Heart left ventricle (tissue), 16 donors: ENCODE measurements at regions not wholly inside any gene's neighbourhood (a gene's known extent, or its start where the extent isn't known, plus 50 kb on each side); places are given as distances from the start of the nearest gene placed in this dataset.

Source experiments
- ATAC-seq, 4 donors: fragments of 200-7000 bp; cut with Tn5 transposase; one replicate each; pipeline ENCODE4 v1.9.1; 2020 to 2022; ENCODE audit warnings: moderate library complexity in 4 of 4, mild to moderate bottlenecking in 3 of 4, moderate number of reproducible peaks in 1 of 4
- DNase-seq, 5 donors: peaks; one replicate each; pipeline ENCODE4 v3.0.0-alpha.2; 2020
- H3K27ac ChIP-seq, 12 donors: fragments of 200-600 bp; sonication (generic) in 4 of 12; one replicate each; pipeline versions ENCODE4 v1.5.0 to v1.8.0; 2016 to 2022; ENCODE audit warnings: mild to moderate bottlenecking in 2 of 12
- H3K27me3 ChIP-seq, 9 donors: fragments of 200-600 bp; sonication (generic) in 2 of 9; one replicate each; pipeline versions ENCODE4 v1.5.1 to v1.8.0; 2016 to 2022; ENCODE audit warnings: mild to moderate bottlenecking in 3 of 9
- H3K36me3 ChIP-seq, 9 donors: fragments of 200-600 bp; sonication (generic) in 2 of 9; one replicate each; pipeline versions ENCODE4 v1.5.0 to v1.8.0; 2018 to 2022; ENCODE audit warnings: mild to moderate bottlenecking in 2 of 9
- H3K4me1 ChIP-seq, 12 donors: fragments of 200-600 bp; sonication (generic) in 4 of 12; one replicate each; pipeline versions ENCODE4 v1.5.0 to v1.8.0; 2016 to 2022; ENCODE audit warnings: mild to moderate bottlenecking in 3 of 12
- H3K4me3 ChIP-seq, 12 donors: fragments of 200-600 bp; sonication (generic) in 4 of 12; one replicate each; pipeline versions ENCODE4 v1.5.0 to v1.8.0; 2017 to 2022; ENCODE audit warnings: mild to moderate bottlenecking in 9 of 12, moderate library complexity in 4 of 12
- H3K9me3 ChIP-seq, 12 donors: fragments of 200-600 bp; sonication (generic) in 4 of 12; one replicate each; pipeline versions ENCODE4 v1.5.0 to v1.8.0; 2016 to 2022; ENCODE audit warnings: mild to moderate bottlenecking in 1 of 12
- CTCF ChIP-seq, 12 donors: fragments of 200-600 bp; sonication (generic) in 4 of 12; IDR thresholded peaks; one replicate each; pipeline versions ENCODE4 v1.5.0 to v1.8.0; 2018 to 2022; ENCODE audit warnings: antibody characterized with exemption in 12 of 12, mild to moderate bottlenecking in 5 of 12
- POLR2A ChIP-seq, 2 donors: fragments of 450-650 bp; IDR thresholded peaks; one replicate each; pipeline ENCODE4 v1.6.1; 2017; ENCODE audit warnings: antibody characterized with exemption in 2 of 2, mild to moderate bottlenecking in 2 of 2, moderate library complexity in 2 of 2
- WGBS, 4 donors: extraction: QIAGEN DNeasy Blood & Tissue Kit in 2 of 4; methylation state at CpG; one replicate each; pipeline versions ENCODE4 v1.1.5 to v1.1.7; 2013 to 2018; 5-methylcytosine and 5-hydroxymethylcytosine counted together
- intact Hi-C, 10 donors: fragments of 100-400 bp; cut with DNase I; formaldehyde crosslinking; loops; one replicate each; pipeline versions ENCODE4 v1.11.1 to v1.14.2; 2022
- donor health status: ischemic (EF 13 %, LVEDD 7.1; RV severe dilation, severe dysfunction).
- donor health status: healthy with polysubstance abuse.
- donor health status: DM: no; HTN: yes; CAD: no.
- donor health status: DM: no; HTN: no; CAD: no.
- donor health status: ischemic (EF 25% LVEDD 6.9; RV normal size, moderate dysfunction).
- donor health status: ischemic (EF 25% LVEDD 5.7; RV mildly dilated, moderate dysfunction).
- donor health status: healthy.
- donor health status: DM: yes; HTN: yes; CAD: no.
- donor health status: ischemic (EF 35%, LVEDD 5.7; RV mildly dilated, moderate dysfunction).
- donor health status: nonischemic (EF 11% LVEDD 7.7; RV severe dilation, severe dysfunction).
- donor health status: DM: yes; HTN: yes; CAD: no.
- donor health status: PGD.
- donor health status: ischemic (EF 29% LVEDD 5.4; RV normal size, mild dysfunction).
- donor health status: nonischemic (EF 23%, LVEDD 6.1; RV moderate dilation, normal function).

- 95 to 96% (median 96%) methylated on average over 1 of the region's 1 CpG for WGBS, 4 donors
- Histone ChIP-seq H3K27ac (no peak overlapping the region), H3K4me3 (no peak overlapping the region), H3K9me3 (no peaks in the 10 kb centered on the region), H3K36me3 (no peaks in the 10 kb centered on the region), H3K27me3 (peaks cover 0 to 4% (median 0%) of the 10 kb centered on the region in 9 donors), H3K4me1 (no peaks in the 10 kb centered on the region)
- intact Hi-C loops: no loop called here
- DNase-seq (no peak), ATAC-seq (no peak)
- no peak for TF ChIP-seq CTCF (IDR thresholded peaks at IDR 0.05)
- no peak for TF ChIP-seq POLR2A (IDR thresholded peaks at IDR 0.05)
These were observed 102.6 kb upstream of the RBBP8 start for GRCh38 chr18:22830511-22830910.

DNA sequence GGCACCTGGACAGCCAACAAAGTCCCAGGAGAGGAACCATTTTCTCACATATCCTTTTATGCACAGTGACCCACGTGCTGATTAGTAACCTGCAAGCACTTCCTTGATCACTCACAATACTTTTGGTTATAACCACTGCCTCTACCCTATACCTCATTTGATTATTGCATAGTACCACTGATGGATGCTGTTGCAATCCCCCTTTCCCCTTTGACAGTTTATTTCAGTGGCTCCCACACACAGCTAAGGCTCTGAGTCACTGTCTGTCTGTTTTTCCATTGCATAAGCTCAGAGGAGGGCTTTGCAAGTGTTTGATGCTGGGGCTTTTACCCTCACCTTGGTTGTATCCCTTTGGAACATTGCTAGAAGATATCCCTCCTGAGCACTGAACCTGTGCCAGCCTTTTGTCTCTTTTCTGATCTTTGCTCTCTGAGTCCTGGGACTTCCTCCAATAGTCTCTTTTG is 101.7 kb upstream of the RBBP8 start:
- TF ChIP-seq CTCF (IDR thresholded peaks at IDR 0.05): no peak
- TF ChIP-seq POLR2A (IDR thresholded peaks at IDR 0.05): no peak
- Histone ChIP-seq H3K27ac (no peak overlapping the region), H3K36me3 (no peaks in the 10 kb centered on the region), H3K4me3 (no peak overlapping the region), H3K27me3 (peaks cover 0 to 4% (median 0%) of the 10 kb centered on the region in 9 donors), H3K9me3 (no peaks in the 10 kb centered on the region), H3K4me1 (no peaks in the 10 kb centered on the region)
- intact Hi-C loops: no loop called here
- ATAC-seq: no peak
- WGBS, 4 donors: 25 to 50% (median 48%) methylated on average over 1 of the region's 1 CpG
- DNase-seq: no peak

DNA sequence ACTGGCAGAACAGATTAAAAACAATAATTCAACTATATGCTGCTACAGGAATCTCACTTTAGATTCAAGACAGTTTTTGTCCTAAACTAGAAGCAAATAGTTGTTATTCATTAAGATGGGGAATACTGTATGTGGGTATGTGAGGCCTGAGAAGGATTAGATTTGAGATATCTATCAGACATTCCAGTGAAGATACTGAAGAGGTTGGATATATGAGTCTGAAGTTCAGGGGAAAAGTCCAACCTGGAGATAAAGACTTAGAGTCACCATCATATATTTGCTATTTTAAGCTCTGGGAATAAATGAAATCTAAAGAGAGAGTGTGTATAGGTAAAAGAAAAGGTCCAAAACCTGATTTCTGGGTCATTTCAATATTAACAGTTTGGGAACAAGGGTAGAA is 96.2 kb upstream of the RBBP8 start:
- H3K4me3 ChIP-seq: no peak overlapping the region
- TF ChIP-seq CTCF (IDR thresholded peaks at IDR 0.05): no peak
- TF ChIP-seq POLR2A (IDR thresholded peaks at IDR 0.05): no peak
- ATAC-seq: no peak
- H3K9me3 ChIP-seq: no peaks in the 10 kb centered on the region
- no peak for DNase-seq
- no peaks in the 10 kb centered on the region for H3K36me3 ChIP-seq
- H3K4me1 ChIP-seq: peaks cover 0 to 6% (median 0%) of the 10 kb centered on the region in 12 donors
- H3K27ac ChIP-seq: no peak overlapping the region
- H3K27me3 ChIP-seq: peaks cover 0 to 4% (median 0%) of the 10 kb centered on the region in 9 donors
- intact Hi-C loops: no loop called here

DNA sequence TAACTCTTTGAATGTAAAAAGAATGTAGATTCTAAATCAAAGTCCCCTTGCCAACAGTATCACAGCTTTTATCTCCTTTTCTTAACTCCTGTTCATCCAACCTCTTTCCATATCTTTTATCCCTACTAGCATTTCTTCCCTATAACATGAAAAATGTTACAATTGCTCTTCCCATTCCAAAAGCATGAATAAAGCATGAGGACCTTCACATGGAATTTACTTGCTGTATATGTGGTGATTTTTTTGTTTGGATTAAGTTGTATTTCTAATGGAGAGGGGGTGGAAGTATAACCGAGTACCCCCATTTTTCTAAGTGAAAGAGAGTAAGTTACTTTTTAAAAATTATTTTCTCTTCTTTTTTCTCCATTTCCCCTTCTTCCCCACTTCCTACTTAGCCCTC is 94.9 kb upstream of the RBBP8 start:
- DNase-seq: no peak
- Histone ChIP-seq H3K4me3 (no peak overlapping the region), H3K4me1 (peaks cover 0 to 6% (median 0%) of the 10 kb centered on the region in 12 donors), H3K27me3 (peaks cover 0 to 4% (median 0%) of the 10 kb centered on the region in 9 donors), H3K9me3 (no peaks in the 10 kb centered on the region), H3K27ac (no peak overlapping the region), H3K36me3 (no peaks in the 10 kb centered on the region)
- WGBS, 4 donors: 95 to 98% (median 97%) methylated on average over 1 of the region's 1 CpG
- ATAC-seq: no peak
- TF ChIP-seq CTCF (IDR thresholded peaks at IDR 0.05): no peak
- no peak for TF ChIP-seq POLR2A (IDR thresholded peaks at IDR 0.05)
- intact Hi-C loops: no loop called here
